LNCaP clone FGC (cell line): ENCODE measurements at regions not wholly inside any gene's neighbourhood (a gene's known extent, or its start where the extent isn't known, plus 50 kb on each side); places are given as distances from the start of the nearest gene placed in this dataset.
"Not testable (repeated sequence)": the region's sequence is repeated elsewhere in the genome, so short reads cannot be mapped to it uniquely, and the experiment has no call there.

Experiments
- DNase-seq: peaks from one replicate; pipeline ENCODE4 v3.0.0-alpha.2; 2011; ENCODE audit warnings: low read depth
- H3K4me3 ChIP-seq: 2 replicates; pipeline ENCODE4 v1.5.1; 2011; ENCODE audit warnings: mild to moderate bottlenecking, low read depth, low read length, control low read depth
- TF ChIP-seq, protein P1 (sequence below): IDR thresholded peaks from 2 replicates; pipeline ENCODE4 v1.5.1; 2012; ENCODE audit warnings: mild to moderate bottlenecking; ENCODE audit not compliant: control insufficient read depth, insufficient read depth; ENCODE audit errors: extremely low read depth

DNA sequence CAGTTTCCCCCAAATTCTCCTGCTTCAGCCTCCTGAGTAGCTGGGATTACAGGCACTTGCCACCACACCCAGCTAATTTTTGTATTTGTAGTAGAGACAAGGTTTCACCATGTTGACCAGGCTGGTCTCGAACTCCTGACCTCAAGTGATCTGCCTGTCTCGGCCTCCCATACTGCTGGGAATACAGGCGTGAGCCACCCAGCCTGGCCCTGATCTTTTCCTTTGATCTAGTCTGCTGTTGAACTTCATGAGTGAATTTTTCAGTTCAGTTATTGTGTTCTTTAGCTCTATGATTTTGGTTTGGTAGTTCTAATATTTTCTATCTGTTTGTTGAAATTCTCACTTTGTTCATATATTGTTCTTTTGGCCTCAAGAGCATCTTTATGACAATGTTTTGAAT is 83.4 kb upstream of the RAP2C start:
- not testable (repeated sequence) for DNase-seq

GRCh38 chrX:132294776-132295495 is 75.7 kb upstream of the RAP2C start:
- no peak overlapping the region for H3K4me3 ChIP-seq
- TF ChIP-seq, protein P1, sequence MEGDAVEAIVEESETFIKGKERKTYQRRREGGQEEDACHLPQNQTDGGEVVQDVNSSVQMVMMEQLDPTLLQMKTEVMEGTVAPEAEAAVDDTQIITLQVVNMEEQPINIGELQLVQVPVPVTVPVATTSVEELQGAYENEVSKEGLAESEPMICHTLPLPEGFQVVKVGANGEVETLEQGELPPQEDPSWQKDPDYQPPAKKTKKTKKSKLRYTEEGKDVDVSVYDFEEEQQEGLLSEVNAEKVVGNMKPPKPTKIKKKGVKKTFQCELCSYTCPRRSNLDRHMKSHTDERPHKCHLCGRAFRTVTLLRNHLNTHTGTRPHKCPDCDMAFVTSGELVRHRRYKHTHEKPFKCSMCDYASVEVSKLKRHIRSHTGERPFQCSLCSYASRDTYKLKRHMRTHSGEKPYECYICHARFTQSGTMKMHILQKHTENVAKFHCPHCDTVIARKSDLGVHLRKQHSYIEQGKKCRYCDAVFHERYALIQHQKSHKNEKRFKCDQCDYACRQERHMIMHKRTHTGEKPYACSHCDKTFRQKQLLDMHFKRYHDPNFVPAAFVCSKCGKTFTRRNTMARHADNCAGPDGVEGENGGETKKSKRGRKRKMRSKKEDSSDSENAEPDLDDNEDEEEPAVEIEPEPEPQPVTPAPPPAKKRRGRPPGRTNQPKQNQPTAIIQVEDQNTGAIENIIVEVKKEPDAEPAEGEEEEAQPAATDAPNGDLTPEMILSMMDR: no peak

More for the DNA sequence above, 83.4 kb upstream of the RAP2C start:
- not testable (repeated sequence) for H3K4me3 ChIP-seq

DNA sequence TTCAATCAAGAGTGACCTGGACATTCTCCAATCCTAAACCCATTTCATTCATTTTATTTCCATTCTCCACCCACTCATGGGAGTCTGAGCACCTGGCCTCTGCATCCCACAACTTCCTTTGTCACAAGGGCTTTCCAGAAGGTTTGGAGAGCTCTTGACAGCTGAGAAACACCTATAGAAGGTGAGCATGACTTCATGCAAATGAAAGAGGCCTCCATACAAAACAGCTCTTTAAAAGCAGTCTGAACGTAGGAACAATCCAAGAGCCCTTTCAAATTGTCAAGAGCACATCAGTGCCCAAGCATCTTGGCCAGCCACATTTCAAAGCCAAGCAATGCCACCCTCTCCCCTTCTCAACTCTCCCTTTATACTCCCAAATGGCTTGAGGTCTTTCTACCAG is 74.9 kb upstream of the RAP2C start:
- DNase-seq: no peak
- TF ChIP-seq, protein P1: no peak

More at GRCh38 chrX:132294776-132295495, 75.7 kb upstream of the RAP2C start:
- no peak for DNase-seq

DNA sequence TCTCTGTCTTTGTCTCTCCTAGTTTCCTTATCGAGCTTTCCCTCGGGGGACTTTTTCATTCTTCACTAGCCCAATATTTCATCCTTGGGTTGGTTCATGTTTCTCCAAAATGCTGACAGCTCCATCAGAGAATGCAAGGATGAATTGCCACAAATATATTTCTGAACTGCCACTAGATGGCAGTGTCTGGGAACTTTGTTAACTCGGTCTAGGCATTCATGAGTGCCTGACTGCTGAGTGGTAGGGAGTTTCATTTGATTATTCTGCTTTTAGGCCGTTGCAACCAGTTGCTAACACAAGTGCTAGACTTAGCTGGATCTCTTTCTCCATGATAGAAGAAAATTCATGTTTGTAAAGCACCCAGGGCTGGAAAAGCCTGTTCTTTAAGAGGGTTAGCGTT is 73.5 kb upstream of the RAP2C start:
- peak; percentile 11 for DNase-seq
- TF ChIP-seq, protein P1: peak; percentile 51
- no peak overlapping the region for H3K4me3 ChIP-seq

More for the DNA sequence above, 74.9 kb upstream of the RAP2C start:
- H3K4me3 ChIP-seq: no peak overlapping the region

DNA sequence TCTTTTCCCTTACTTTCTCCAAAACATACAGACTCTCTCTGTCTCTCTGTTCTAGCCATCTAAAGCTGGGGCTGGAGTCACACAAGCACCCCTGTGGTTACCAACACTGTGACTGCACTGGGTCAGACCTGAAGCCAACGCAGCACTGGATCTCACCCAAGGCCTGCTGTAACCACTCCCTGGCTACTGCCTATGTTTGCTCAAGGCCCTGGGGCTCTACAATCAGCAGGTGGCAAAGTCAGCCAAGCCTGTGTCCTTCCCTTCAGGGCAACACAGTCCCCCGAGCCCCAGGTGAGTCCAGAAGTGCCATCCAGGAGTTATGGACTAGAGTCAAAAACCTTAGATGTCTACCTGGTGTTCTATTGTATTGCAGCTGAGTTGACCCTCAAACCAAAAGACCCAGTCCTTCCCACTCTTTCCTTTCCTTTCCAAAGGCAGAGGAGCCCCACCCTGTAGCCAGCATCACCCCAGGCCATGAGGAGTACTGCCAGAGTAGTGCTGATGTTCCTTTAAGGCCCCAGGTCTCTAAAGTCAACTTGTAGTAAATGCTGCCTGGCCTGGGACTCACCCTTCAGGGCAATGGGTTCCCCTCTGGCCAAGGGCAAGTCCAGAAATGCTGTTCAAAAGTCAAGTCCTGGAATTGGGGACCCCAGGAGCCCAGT is 58.8 kb upstream of the RAP2C start:
- peak; percentile 19 for DNase-seq
- H3K4me3 ChIP-seq: no peak overlapping the region
- TF ChIP-seq, protein P1: no peak

DNA sequence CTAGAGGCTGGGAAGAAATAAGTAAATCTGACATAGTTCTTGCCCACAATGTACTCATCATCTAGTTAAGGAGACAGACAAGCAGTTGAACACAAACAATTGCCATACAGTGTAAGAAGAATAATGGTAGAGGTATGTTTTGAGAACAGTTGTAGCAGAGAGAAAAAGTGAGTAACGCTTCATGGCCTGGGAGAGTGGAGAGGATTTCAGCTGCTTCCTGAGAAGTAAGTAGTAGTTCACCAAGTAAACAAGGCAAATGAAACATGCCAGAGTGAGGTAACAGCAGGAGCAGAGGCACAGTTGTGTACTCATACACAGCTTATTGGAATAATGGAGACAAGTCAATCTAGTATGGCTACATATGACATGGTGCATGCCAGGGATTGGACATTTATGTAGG is 53.6 kb upstream of the RAP2C start:
- TF ChIP-seq, protein P1: no peak
- no peak overlapping the region for H3K4me3 ChIP-seq
- DNase-seq: no peak

DNA sequence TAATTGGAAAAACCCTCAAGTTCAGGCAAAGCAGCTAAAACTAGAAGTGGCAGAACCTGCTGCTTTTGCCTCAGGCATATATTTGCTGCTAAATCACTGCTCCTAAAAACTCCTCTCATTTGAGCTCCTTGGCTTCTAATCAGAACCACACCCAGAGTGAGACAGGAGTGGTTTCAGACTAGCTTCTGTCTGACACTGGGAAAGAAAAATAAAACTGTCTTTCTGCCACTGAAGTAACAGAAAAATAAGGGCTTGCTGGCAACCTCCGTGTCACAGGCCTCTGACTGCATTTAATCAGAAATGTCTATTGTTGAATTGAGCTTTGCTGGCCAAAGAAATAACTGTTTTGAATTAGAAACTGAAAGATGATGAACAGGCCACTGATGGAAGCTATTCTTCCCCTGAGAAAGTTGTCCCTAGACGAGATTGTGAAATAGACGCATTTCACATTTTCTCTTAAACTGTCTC is 52.1 kb upstream of the RAP2C start:
- H3K4me3 ChIP-seq: no peak overlapping the region
- TF ChIP-seq, protein P1: no peak
- DNase-seq: no peak
